ENCODE measurements at regions not wholly inside any gene's neighbourhood (a gene's known extent, or its start where the extent isn't known, plus 50 kb on each side); places are given as distances from the start of the nearest gene placed in this dataset.
"Not testable (repeated sequence)": the region's sequence is repeated elsewhere in the genome, so short reads cannot be mapped to it uniquely, and the experiment has no call there.

DNA sequence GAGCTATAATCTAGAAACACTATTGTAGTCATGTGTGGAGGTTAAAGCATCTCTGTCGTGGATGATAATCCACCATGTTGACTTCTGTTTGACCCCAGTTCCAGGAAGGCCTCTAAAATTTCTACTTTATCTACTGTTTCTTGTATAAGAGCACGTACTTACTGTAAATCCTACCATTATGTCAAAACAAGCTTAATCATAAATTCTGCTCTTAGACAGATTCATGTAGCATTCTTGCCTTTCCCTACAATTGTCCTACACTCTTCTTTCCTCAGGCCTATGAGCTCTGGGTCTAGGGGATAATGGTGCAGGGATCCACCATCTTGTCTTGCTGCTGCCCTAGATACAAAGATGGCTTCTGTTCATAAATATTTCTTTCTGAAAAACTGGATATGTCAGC lies 2594.3 kb downstream of the ARAP2 start:
- DNase-seq = no peak

GRCh38 chr4:33658971-33659370 lies 2585.3 kb downstream of the ARAP2 start:
- peak; percentile 2 for DNase-seq

- no peak for DNase-seq
Measured at GRCh38 chr4:33661636-33662035, 2582.7 kb downstream of the ARAP2 start.

DNA sequence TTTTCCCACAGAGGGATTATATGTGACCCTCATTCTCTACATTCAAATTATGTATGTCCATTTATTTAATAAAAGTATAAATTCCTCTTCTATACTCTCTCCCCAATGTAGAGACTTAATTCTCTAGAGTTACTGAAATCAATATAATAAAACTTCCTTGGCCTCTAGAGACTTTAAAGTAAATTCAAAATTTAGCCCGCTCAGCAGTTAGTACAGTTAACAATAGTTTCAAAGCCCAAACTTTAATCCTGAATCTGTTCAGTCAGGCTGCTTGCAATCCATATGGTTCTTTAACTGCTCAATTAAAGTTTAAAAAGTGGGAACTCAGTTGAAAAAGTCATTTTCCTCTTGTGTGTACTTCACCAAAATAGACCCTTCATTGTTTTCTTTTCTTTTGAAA lies 2558.4 kb downstream of the ARAP2 start:
- no peak for DNase-seq

DNA sequence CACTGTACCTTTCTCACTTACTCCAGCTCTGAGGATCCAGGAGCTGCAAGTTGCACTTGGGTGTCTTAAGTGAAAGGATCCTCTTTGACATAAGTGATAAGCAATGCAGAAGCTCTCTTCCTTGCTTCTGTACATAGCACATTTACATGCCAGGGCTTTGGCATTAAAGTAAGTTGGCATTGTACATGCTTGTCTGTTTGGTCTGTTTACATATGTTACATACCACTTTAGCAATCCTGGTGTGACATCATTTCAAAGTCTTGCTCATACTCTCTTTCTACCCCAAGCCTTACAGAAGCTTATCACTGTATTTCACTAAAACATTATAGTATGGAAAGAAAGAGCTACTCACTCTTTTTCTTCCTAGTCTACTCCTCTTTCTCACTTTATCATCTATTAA lies 2548.3 kb downstream of the ARAP2 start:
- DNase-seq = peak; percentile 41

GRCh38 chr4:33696586-33696985 lies 2547.7 kb downstream of the ARAP2 start:
- peak; percentile 1 for DNase-seq

DNA sequence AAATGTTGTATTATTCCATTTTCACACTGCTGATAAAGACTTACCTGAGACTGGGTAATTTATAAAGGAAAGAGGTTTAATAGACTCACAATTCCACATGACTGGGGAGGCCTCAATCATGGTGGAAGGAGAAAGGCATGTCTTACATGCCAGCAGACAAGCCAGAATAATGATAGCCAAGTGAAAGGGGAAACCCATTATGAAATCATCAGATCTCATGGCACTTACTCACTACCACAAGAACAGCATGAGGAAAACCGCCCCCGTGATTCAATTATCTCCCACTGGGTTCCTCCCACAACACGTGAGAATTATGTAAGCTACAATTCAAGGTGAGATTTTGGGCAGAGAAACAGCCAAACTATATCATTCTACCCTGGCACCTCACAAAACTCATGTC lies 2535.1 kb downstream of the ARAP2 start:
- peak; percentile 66 for DNase-seq

- no peak for DNase-seq
Measured at GRCh38 chr4:33711826-33712225, 2532.5 kb downstream of the ARAP2 start.

DNA sequence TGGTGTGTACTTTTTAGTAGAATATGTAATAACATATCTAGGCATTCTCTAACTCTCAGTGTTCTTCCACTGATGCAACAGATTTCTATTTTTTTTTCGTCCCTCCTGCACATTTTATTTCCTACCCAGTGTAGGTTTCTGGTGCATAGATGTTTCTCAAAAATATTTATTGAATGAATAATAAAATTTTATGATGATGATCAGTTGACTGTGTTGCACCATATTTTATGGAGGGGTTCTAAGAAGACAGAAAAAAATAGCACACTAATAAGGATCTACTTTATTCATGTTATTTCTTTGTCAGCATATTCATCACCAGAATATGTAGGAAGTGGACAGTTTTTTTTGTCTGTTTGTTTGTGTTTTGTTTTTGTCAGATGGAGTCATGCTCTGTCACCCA lies 2529.3 kb downstream of the ARAP2 start:
- DNase-seq = peak; percentile 32

DNA sequence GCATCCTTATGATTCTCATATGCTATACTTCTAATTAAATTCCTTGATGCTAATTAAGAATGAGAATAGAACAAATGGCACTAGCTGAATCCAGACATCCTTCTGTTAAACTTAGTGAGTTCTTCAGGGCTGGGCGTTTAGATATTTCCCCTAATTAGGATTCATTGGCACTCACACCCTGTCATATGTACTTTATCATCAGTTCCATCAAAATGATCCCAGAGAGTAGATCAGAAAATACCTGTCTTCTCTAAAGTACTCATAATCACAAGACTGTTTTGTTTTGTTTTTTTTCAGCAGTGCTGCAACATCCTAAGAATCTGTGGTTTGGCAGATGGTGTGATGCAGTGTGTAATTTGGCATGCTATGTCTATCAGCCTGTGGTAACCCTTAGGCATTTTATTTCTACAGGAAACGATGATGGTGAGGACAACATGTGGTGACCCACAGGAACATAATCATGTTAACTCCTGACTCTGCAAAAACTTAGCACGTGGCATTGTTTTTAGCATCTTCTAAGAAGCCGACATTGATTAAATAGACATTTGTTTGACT lies 2528.4 kb downstream of the ARAP2 start:
- peak; percentile 91 for DNase-seq

GRCh38 chr4:33722254-33722653 lies 2522.1 kb downstream of the ARAP2 start:
- DNase-seq = peak; percentile 43

- DNase-seq = peak; percentile 42
Measured at GRCh38 chr4:33722800-33723516, 2521.4 kb downstream of the ARAP2 start.

DNA sequence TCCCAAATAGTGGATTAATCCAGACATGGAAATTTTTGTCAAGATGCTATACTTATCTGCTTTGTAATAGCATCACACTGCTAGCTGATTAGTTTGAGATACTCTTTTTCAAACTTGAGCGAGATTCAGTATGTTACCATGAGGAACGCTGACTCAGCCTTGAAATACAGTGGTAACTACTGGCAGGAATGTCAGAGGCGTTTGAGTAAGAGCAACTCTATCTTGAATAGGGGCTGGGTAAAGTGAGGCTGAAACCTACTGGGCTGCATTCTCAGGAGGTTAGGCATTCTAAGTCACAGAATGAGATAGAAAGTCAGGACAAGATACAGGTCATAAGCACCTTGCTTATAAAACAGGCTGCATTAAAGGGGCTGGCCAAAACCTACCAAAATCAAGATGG lies 2519.6 kb downstream of the ARAP2 start:
- no peak for DNase-seq

DNA sequence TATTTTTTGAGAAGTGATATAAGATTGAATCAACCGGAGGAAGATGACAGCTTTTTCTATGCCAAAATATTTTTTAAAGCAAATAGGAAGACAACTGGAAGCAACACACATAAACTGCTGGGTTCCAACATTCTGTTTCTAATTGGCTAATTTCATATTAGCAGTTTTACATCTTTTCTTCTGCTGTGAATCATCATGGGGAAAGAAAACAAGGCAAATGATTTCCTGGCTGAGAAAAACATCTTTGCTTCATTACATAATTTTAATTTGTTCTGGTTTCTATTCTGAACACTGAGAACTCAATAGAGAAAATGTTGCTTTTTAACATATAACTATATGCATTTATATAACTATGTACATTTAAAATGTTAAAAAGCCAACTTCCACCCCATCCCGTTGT lies 2518.5 kb downstream of the ARAP2 start:
- DNase-seq = no peak

DNA sequence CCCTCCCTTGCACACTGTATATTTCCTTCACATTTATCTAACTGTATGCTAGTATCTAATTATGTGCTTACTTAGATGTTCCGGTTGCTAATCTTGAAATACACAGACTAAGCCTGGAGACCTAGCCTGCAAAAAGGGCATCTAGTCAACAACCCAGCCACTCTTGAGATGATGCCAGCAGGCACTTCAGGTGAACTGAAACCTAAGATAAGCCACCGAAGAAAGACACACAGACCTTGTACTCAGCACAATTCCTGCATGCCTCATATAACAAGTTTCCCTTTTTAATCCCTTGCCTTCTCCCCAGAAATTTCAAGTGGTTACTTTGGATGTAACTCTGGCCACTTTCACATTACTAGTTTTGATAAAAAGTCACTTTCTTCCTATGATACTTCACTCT lies 2506.6 kb downstream of the ARAP2 start:
- no peak for DNase-seq

- DNase-seq = peak; percentile 8
Measured at GRCh38 chr4:33739884-33740632, 2504.3 kb downstream of the ARAP2 start.

- not testable (repeated sequence) for DNase-seq
Measured at GRCh38 chr4:33740871-33741270, 2503.4 kb downstream of the ARAP2 start.

GRCh38 chr4:33746979-33747378 lies 2497.3 kb downstream of the ARAP2 start:
- DNase-seq = no peak

DNA sequence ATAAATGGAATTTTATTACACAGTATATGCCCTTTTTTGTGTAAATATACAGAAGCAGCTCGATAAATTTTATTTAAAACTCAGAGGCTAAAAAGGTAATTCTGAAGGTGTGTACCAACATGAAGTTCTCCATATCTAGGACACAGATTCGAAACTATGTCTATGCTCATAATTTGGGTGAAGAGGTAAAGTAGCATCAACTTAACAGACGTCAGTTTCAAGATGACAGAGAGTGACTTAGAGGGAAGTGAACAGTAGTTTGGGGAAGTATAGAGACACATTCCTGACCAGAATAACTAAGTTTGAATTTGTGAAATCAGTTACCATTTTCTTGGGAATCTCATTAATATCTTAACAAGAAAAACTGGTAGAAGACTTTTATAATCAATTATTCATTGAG lies 2493.3 kb downstream of the ARAP2 start:
- no peak for DNase-seq

GRCh38 chr4:33772582-33772981 lies 2471.7 kb downstream of the ARAP2 start:
- DNase-seq = no peak

GRCh38 chr4:33780952-33781791 lies 2463.1 kb downstream of the ARAP2 start:
- peak; percentile 79 for DNase-seq

GRCh38 chr4:33785843-33786242 lies 2458.5 kb downstream of the ARAP2 start:
- no peak for DNase-seq

GRCh38 chr4:33802578-33802977 lies 2441.7 kb downstream of the ARAP2 start:
- no peak for DNase-seq

Data from EL (cell line).